ENCODE measurements at regions not wholly inside any gene's neighbourhood (a gene's known extent, or its start where the extent isn't known, plus 50 kb on each side); places are given as distances from the start of the nearest gene placed in this dataset.

- TF ChIP-seq CTCF (IDR thresholded peaks at IDR 0.05 in 2 of 3, conservative IDR thresholded peaks at IDR 0.05 in 1 of 3; ENCODE audit: borderline replicate concordance in 1 of 3, insufficient read depth in 1 of 3, low read depth in 2 of 3, low read length in 2 of 3) (no peak), POLR2A (IDR thresholded peaks at IDR 0.05; ENCODE audit: borderline replicate concordance, extremely low read depth, insufficient read depth, insufficient read length) (no peak), JUND (IDR thresholded peaks at IDR 0.05) (no peak), EGR1 (IDR thresholded peaks at IDR 0.05; ENCODE audit: low read depth) (no peak), EZH2 (IDR thresholded peaks at IDR 0.05) (no peak), CBX3 (IDR thresholded peaks at IDR 0.05; ENCODE audit: low read depth) (no peak), SIN3A (IDR thresholded peaks at IDR 0.05; ENCODE audit: low read depth) (no peak)
- TF ChIP-seq, protein P1, sequence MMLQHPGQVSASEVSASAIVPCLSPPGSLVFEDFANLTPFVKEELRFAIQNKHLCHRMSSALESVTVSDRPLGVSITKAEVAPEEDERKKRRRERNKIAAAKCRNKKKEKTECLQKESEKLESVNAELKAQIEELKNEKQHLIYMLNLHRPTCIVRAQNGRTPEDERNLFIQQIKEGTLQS (IDR thresholded peaks at IDR 0.05) = no peak
- TF ChIP-seq, protein P2, sequence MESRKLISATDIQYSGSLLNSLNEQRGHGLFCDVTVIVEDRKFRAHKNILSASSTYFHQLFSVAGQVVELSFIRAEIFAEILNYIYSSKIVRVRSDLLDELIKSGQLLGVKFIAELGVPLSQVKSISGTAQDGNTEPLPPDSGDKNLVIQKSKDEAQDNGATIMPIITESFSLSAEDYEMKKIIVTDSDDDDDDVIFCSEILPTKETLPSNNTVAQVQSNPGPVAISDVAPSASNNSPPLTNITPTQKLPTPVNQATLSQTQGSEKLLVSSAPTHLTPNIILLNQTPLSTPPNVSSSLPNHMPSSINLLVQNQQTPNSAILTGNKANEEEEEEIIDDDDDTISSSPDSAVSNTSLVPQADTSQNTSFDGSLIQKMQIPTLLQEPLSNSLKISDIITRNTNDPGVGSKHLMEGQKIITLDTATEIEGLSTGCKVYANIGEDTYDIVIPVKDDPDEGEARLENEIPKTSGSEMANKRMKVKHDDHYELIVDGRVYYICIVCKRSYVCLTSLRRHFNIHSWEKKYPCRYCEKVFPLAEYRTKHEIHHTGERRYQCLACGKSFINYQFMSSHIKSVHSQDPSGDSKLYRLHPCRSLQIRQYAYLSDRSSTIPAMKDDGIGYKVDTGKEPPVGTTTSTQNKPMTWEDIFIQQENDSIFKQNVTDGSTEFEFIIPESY (IDR thresholded peaks at IDR 0.05; ENCODE audit: extremely low read depth, insufficient replicate concordance, low read length) = no peak
These were observed 289.4 kb downstream of the HINT1 start for GRCh38 chr5:130875656-130876055.

Measured in HCT116 (cell line).